HL-60 (cell line): ENCODE measurements at regions not wholly inside any gene's neighbourhood (a gene's known extent, or its start where the extent isn't known, plus 50 kb on each side); places are given as distances from the start of the nearest gene placed in this dataset.

Experiments
- DNase-seq, 2 experiments: peaks; one replicate each; pipeline ENCODE4 v3.0.0-alpha.2; 2010 to 2020; ENCODE audit warnings: low read depth in 1 of 2, low spot score in 1 of 2
- H3K27ac ChIP-seq: fragments of 250-450 bp; sonication (Bioruptor Pico); replicated peaks from 2 replicates; pipeline ENCODE4 v1.5.1; 2020; ENCODE audit warnings: mild to moderate bottlenecking, moderate library complexity
- H3K27me3 ChIP-seq: fragments of 250-450 bp; sonication (Bioruptor Pico); 2 replicates; pipeline ENCODE4 v1.5.1; 2021; ENCODE audit warnings: mild to moderate bottlenecking, moderate library complexity; ENCODE audit not compliant: insufficient read depth, poor library complexity, severe bottlenecking
- H3K4me3 ChIP-seq: replicated peaks from 2 replicates; pipeline ENCODE4 v1.5.1; 2011; ENCODE audit warnings: mild to moderate bottlenecking, control low read depth, low read length; ENCODE audit not compliant: insufficient read depth
- CTCF ChIP-seq: IDR thresholded peaks from one replicate; pipeline ENCODE4 v1.5.1; 2011; ENCODE audit warnings: low read length, control low read depth, inconsistent platforms; ENCODE audit not compliant: insufficient read depth
- GABPA ChIP-seq: IDR thresholded peaks from 2 replicates; pipeline ENCODE4 v1.6.1; 2012; ENCODE audit warnings: low read depth
- POLR2AphosphoS5 ChIP-seq: IDR thresholded peaks from 2 replicates; pipeline ENCODE4 v1.6.1; 2012; ENCODE audit warnings: low read depth
- REST ChIP-seq: IDR thresholded peaks from 2 replicates; pipeline ENCODE4 v1.6.1; 2012; ENCODE audit warnings: low read depth; ENCODE audit not compliant: insufficient replicate concordance
- SPI1 ChIP-seq: IDR thresholded peaks from 2 replicates; pipeline ENCODE4 v1.6.1; 2012; ENCODE audit warnings: low read depth, mild to moderate bottlenecking, borderline replicate concordance

GRCh38 chr7:82617156-82617555, 173.6 kb upstream of the CACNA2D1 start:
- Histone ChIP-seq H3K27ac (peak overlapping the region; percentile 66), H3K4me3 (no peak overlapping the region), H3K27me3 (no peaks in the 10 kb centered on the region)
- no peak for TF ChIP-seq SPI1
- TF ChIP-seq GABPA = no peak
- TF ChIP-seq REST = no peak
- TF ChIP-seq CTCF = no peak
- no peak for TF ChIP-seq POLR2AphosphoS5
- peak in 1 of 2 experiments; percentile 50 for DNase-seq

- no peak overlapping the region for H3K4me3 ChIP-seq
- H3K27ac ChIP-seq = peak overlapping the region; percentile 66
- TF ChIP-seq POLR2AphosphoS5 (no peak), CTCF (no peak), REST (no peak), SPI1 (no peak), GABPA (no peak)
- peak; percentile 12 to 57 for DNase-seq
- H3K27me3 ChIP-seq = no peaks in the 10 kb centered on the region
Observed at GRCh38 chr7:82616059-82616728, 172.6 kb upstream of the CACNA2D1 start.

- peak; percentile 26 to 91 for DNase-seq
Observed at GRCh38 chr7:82615527-82615926, 171.9 kb upstream of the CACNA2D1 start.

More at GRCh38 chr7:82615527-82615926, 171.9 kb upstream of the CACNA2D1 start:
- TF ChIP-seq SPI1 = peak; percentile 100
- peak; percentile 48; the same call in 1 of the 2 replicates for TF ChIP-seq POLR2AphosphoS5
- TF ChIP-seq CTCF = no peak
- Histone ChIP-seq H3K4me3 (no peak overlapping the region), H3K27ac (peak overlapping the region; percentile 66), H3K27me3 (no peaks in the 10 kb centered on the region)
